NCI-H1436 treated with DMSO at 0.1 percent for 48 hours (cell line): ENCODE measurements at regions not wholly inside any gene's neighbourhood (a gene's known extent, or its start where the extent isn't known, plus 50 kb on each side); places are given as distances from the start of the nearest gene placed in this dataset.

Source experiments
- DNase-seq: peaks from one replicate; lab custom pipeline; 2025; lab: John Stamatoyannopoulos, UW

DNA sequence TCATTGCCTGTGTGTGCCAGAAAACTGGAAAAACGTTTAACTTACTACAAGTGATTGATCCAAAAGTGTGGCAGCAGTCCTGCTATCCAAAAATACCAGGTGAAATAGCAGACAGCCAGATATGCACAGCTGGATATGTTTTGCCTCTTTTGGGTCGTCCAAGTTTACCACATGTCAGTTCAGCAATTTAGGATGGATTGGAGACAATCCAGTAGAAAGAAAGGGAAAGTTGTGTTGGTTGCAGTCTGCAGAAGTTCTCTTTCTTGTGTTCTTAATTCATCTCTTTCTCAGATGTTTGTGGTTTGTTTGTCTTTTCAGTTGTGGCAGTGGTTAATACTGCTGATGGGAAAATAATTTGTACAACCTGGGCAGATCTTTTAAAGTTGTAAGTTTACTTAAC is 645.0 kb downstream of the PTPRC start:
- DNase-seq = no peak

GRCh38 chr1:199287206-199287605 is 648.4 kb downstream of the PTPRC start:
- DNase-seq = no peak

DNA sequence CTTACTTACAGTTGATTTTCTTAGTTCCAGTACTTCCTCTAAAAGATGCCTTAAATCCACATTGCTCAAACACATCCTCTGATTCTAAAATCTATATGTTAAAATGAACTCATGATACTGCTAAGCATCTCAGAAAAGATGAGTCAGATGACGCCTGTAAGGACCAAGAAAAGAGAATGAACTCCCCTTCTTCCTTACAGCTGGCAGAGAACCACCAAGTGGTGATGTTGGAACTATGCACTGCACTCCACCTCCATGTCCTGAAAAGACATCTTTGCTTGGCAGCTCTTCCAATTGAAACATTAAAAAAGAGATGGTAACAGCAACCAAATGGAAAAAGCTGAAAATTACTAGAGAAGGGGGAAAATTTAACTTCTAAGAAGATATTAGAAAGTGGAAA is 648.8 kb downstream of the PTPRC start:
- DNase-seq = no peak

DNA sequence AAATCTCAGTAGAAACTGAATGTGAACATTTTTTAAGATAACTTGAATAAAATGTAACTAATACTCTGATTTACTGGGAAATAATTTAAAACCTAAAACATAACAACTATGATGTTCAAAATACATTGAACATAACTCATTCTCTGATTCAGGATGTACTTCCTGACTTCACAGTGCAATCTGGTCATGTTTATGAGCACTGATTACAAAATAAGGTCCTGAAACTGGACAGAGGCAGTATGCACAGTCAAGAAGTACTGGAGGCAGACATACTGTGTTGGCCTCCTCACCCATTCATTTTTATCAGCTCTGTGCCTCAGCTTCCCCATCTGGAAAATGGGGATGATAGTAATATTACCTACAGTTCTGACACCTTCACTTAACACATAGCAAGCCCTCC is 651.3 kb downstream of the PTPRC start:
- DNase-seq = no peak

DNA sequence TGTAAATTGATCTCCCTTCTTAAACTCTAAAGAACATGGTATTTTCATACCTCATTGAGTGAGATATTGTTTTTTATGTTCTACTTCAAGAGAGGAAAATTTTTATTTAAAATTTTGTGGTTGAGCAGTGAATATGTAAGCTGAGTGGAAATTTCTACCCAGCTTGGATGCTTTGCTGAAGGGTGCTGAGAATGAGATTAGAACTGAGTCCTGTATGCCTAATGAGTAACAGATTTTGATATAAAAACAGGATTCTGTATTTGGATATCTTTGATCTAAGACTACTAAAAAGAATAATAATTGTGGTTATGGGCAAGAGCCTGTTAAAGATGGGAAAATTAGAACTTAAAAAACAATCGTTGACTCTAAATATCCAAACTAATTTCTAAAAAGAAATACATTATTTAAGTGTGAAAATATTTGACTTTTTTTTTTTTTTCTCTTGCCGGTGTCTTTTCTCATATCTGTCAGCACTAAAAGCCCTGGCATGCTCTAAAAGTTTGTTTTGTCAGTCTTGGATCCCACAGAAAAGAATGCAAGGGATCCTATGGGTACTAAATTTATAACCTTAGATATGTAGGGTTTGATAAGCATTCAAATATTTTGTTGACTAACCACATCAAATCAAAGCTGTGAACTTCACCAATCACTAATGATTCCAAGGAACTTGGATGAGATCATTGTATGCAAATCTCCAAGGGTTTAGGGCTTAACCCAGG is 652.3 kb downstream of the PTPRC start:
- DNase-seq = no peak

- DNase-seq = no peak
Observed at GRCh38 chr1:199292896-199293295, 654.1 kb downstream of the PTPRC start.

DNA sequence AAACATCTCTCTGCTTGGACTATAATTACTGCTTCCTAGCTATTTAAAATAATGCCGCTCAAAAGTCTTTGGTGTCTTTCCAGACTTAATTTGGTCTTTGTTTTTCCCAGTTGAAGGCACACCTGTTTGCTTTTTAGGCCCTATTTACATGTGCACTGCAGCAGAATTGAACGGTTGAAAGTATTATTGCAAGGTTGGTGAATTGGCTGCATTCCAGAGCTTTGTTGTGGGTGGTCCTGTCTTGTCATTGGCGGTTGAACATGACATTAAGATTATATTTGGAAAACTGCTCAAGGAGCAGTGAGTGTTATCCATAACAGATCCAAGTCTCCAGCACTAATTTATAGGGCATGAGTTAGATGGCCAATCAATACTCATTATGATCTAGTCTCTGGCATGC is 656.3 kb downstream of the PTPRC start:
- no peak for DNase-seq

DNA sequence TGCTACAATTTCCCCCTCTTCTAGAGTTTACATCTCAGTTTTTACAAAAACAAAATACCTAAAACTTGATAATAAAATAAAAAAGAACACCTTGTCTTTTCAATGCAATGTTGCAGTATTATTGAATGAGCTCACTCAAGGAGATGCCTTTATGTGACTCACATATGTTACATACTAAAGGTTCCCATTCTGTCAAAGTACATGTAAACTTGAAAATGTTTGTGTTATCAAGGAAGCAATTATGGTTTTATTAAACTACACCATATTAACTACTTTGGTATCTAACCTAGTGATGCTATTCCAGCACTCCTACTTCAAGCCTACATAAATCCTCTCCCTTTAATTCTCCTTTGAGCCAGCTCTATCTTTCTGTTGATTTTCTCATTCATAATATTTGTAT is 658.3 kb downstream of the PTPRC start:
- no peak for DNase-seq

- DNase-seq = no peak
Observed at GRCh38 chr1:199297887-199298286, 659.0 kb downstream of the PTPRC start.

DNA sequence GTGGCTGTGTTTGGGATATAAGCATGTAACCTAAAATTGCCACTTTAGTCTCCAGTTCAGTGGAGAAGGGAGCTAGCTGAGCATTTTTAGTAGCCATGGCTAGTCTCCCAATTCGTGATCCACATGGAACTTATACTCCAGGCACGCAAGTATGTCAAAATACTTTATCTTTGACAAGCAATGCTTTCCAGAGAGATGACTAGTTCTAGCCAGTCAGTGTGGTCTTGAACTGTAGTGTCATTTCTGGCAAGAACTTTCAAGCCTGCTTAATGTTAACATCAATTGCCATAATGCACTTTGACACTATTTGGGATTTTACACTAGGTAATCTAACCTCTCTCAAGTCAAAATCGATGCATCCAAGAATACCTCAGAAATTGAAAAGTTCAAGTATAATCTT is 660.0 kb downstream of the PTPRC start:
- DNase-seq = no peak

- DNase-seq = no peak
Observed at GRCh38 chr1:199301472-199302217, 662.8 kb downstream of the PTPRC start.

DNA sequence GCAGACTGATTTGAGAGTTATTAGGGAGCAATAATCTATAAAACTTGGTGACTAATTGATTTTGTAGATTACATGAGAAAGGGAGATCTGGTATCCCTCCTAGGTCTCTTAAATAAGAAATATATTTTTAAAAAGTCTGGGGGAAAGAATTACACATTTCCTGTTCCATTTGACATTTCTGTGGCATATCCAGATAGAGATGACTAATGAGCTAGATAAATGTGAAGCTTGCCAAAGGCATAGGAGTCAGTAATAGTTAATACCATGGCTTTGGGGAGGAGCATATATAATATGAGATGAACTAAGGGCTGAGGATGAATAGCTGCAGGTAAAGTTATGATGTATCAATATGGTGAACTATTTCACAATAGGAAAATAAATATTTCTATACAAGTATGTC is 663.7 kb downstream of the PTPRC start:
- DNase-seq = no peak

GRCh38 chr1:199303035-199303434 is 664.2 kb downstream of the PTPRC start:
- no peak for DNase-seq

DNA sequence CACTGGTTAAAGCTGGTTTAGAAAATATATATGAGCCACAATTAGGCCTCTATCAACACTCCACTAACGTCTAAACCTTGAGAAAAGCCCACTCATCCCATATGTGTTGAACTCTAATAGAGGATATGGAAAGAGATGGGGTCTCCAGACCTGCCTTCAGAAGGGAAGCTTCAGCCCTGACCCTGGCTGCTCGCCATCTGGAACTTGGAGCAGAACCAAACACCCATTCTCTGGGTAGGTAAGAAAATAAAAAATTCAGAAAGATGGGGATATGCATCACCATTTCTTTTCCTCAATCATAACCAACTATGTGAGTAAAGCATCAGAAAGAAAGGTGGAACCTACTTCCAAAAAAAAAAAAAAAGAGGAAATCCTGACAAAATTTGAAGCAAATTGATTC is 666.2 kb downstream of the PTPRC start:
- DNase-seq = no peak

- no peak for DNase-seq
Observed at GRCh38 chr1:199307496-199308264, 668.8 kb downstream of the PTPRC start.

DNA sequence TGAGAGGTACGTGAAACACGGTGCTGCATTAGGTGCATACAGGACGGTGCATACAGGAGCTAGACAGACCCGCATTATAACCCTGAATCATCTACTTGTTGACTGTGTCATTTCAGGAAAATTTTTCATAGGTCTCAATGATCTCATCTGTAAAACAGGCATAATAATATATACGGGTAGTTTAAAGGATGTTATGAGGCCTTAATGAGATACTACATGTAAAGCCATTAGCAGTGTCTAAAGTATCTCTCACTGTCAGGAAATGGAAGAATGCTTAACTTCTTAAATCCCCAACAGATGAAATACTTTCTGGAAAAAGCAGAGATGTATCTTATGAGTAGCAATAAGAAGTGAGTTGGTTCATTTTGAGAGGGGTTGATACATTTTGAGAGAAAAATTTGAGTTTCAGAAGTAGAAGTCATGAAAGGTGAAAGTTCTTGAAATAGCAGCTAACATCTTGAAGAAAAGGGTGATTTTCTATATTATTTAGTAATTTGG is 669.6 kb downstream of the PTPRC start:
- DNase-seq = no peak

DNA sequence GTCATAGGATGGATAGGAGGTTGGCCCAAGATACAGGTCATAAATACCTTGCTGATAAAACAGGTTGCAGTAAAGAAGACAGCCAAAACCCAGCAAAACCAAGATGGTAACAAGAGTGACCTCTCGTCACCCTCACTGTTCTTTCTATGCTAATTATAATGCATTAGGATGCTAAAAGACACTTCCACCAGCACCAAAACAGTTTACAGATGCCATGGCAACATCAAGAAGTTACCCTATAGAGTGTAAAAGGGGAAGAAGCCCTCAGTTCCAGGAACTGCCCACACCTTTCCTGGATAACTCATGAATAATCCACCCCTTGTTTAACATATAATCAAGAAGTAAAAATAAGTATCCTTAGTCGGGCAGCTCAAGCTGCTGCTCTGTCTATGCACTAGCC is 671.9 kb downstream of the PTPRC start:
- no peak for DNase-seq

DNA sequence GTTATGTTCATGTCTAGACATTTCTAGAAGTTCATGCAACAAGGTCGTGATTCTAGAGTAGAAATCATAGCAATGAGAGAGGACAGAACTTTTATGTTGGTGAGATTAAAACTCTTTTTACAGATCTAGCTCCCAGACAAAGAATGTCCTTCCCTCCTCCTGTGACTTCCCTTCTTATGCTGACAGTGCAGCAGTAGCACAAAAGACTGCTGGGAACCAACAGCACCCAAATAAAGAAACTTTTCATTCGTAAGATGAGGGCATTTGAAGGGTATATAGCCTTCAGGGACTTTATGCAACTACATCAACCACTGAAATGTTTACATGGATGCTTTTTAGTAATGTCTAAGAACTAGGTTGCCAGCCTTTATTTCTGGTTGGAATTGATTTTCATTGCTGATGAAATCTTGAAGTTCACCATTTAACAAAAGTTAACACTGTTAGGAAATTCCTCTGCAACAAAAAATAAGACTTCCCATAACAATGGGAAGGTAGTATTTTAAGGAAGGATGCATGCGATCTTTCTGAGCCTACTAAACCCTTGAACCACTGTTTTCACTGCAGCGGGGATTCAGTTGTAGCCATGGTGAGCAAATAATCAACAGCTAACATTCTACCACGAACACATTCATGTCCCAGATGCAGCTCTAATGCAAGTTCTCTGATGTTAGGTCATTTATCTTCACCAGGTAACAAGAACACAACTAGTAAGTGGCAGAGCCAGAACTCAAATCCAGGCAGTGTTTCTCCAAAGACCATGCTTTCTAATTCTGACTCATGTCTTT is 672.8 kb downstream of the PTPRC start:
- DNase-seq = no peak

GRCh38 chr1:199312626-199313025 is 673.8 kb downstream of the PTPRC start:
- no peak for DNase-seq

DNA sequence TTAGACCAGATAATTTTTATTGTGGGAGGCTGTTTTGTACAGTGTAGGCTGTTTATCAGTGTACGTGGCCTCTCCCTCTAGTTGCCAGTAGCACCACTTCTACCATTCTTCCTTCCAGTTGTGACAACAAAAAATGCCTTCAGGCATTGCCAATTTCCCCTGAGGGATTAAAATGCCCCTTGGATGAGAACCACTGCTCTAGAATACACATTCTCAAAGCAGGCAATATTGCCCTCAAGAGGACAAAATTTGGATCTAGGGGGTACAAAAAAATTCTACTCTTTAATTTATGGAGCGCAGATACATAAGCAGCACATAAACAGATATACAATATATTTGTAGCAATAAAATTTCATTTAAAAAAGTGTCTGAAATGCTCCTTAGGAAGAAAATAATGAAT is 674.6 kb downstream of the PTPRC start:
- DNase-seq = no peak

DNA sequence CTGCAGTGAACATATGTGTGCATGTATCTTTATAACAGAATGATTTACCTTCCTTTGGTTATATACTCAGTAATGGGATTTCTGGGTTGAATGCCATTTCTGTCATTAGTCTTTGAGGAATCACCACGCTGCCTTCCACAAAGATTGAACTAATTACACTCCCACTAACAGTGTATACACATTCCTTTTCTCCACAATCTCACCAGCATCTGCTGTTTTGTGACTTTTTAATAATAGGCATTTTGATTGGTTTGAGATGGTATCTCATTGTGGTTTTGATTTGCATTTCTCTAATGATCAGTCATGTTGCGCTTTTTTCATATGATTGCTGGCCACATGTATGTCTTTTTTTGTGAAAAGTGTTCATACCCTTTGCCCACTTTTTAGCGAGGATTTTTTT is 680.5 kb downstream of the PTPRC start:
- no peak for DNase-seq

DNA sequence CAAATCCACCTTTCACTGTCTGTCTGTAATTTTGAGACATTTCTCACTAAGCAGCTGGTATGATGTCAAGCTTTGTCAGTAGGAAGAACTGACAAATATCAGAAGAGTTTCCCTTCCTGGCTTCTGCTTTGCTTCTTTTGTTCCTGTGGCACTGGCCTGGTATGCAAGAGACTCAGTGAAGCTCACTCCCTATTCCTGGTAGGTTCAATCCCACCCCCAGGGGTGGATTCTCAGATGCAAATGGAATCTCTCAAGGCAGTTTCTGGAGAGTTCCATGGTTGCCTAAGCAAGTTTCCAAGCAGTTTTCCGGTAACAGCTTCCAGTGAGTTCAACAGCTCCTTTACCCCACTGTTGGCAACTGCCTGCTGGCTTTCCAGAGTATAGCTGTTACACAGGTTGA is 683.4 kb downstream of the PTPRC start:
- DNase-seq = no peak
